ENCODE measurements at regions not wholly inside any gene's neighbourhood (a gene's known extent, or its start where the extent isn't known, plus 50 kb on each side); places are given as distances from the start of the nearest gene placed in this dataset.

DNA sequence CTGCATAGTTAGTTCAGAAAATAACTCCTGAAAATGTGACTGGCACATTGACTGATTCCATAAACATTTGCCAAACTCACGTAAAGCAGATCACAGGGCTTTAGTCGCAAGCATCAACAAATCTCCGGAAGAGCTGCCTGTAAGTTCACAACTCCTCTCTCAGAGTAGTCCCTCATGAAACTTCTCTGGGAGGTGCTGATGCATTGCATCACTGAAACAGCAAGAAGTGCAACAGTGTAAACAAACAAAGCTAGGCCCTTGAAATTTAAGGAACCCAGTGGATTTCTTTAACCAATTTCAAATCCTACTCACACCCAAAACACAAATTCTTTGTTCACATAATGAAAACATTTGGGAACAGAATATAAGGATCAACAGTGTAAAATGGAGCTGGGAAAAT, 1691.7 kb upstream of the FLRT2 start (continued):
- TF ChIP-seq EZH2 (IDR thresholded peaks at IDR 0.05; ENCODE audit: low read depth, unreplicated experiment) = no peak
- no peak for TF ChIP-seq STAT1 (IDR thresholded peaks at IDR 0.05; ENCODE audit: unreplicated experiment)
- TF ChIP-seq JUNB (IDR thresholded peaks at IDR 0.05; ENCODE audit: unreplicated experiment) = no peak
- TF ChIP-seq CREB1 (CRISPR knock-in tag; IDR thresholded peaks at IDR 0.05; ENCODE audit: low read depth) = no peak

DNA sequence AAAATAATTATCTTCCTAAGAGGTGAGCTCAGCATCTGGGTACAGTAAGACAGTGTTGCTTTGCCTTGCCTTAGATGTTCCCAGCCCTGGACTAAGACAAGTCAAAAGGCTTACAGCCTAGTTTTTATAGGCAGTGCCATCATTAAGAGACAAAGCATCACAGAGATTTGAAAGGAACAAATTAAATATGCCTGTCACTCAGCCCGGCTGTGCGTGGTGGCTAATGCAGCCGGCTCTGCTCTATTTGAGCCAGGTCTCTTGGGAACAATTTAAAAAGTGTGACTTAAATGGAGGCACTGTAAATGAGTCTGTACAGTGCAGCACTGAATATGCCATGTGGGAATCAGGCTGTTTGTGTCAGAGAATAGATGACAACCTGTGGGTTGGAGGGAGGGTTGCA, 1687.4 kb upstream of the FLRT2 start:
- Mint-ChIP-seq H3K4me1 (peaks cover 18% of the 10 kb centered on the region), H3K9me3 (no peaks in the 10 kb centered on the region), H3K36me3 (ENCODE audit: low read depth) (no peaks in the 10 kb centered on the region), H3K27me3 (ENCODE audit: insufficient read depth, low read depth, poor library complexity) (no peaks in the 10 kb centered on the region), H3K27ac (no peak overlapping the region), H3K4me3 (no peak overlapping the region)
- H3K9me2 ChIP-seq (ENCODE audit: insufficient read depth) = no peaks in the 10 kb centered on the region
- H3K4me1 ChIP-seq (ENCODE audit: insufficient read depth) = peaks cover 5% of the 10 kb centered on the region; the same call in 1 of the 2 replicates
- ATAC-seq = no peak
- no peak overlapping the region for H2AFZ ChIP-seq
- H3K27me3 ChIP-seq (ENCODE audit: insufficient read depth) = no peaks in the 10 kb centered on the region
- no peak for DNase-seq (ENCODE audit: low spot score)
- no peak overlapping the region for H3K4me3 ChIP-seq
- no peaks in the 10 kb centered on the region for H4K20me1 ChIP-seq (replicated peaks; ENCODE audit: insufficient read depth)
- no peaks in the 10 kb centered on the region for H3F3A ChIP-seq (replicated peaks; ENCODE audit: low read depth)
- no peaks in the 10 kb centered on the region for H3K79me2 ChIP-seq (replicated peaks; ENCODE audit: insufficient read depth)
- no peak for TF ChIP-seq ZNF331 (CRISPR knock-in tag; IDR thresholded peaks at IDR 0.05; ENCODE audit: low read depth)
- no peak for TF ChIP-seq ZNF114 (CRISPR knock-in tag; IDR thresholded peaks at IDR 0.05)
- no peak for TF ChIP-seq CREB1 (CRISPR knock-in tag; IDR thresholded peaks at IDR 0.05; ENCODE audit: low read depth)
- no peak overlapping the region for H3K27ac ChIP-seq (ENCODE audit: low read depth)
- H3K4me2 ChIP-seq = no peak overlapping the region
- no peaks in the 10 kb centered on the region for H3K36me3 ChIP-seq (ENCODE audit: insufficient read depth)

DNA sequence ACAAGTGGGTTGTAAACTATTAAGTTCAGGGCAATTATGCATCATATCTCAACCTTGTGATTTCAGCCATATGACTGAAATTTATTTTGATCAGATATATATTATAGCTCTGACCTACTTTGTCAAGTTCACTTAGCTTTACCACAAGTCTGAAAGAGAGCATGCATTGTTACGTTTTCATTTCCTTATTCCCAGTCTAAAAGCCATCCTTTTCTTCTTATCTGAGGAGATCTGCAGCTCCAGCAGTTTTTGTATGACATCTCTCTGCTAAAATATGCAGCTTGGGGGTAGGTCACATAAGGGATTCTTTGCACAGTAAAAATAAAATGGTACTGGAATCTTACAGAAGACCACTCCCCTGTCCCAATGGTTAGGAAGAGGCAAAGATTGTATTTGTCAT, 1682.8 kb upstream of the FLRT2 start:
- no peaks in the 10 kb centered on the region for H3K79me2 ChIP-seq (replicated peaks; ENCODE audit: insufficient read depth)
- no peaks in the 10 kb centered on the region for H3K27me3 Mint-ChIP-seq (ENCODE audit: insufficient read depth, low read depth, poor library complexity)
- no peaks in the 10 kb centered on the region for H3K9me2 ChIP-seq (ENCODE audit: insufficient read depth)
- no peaks in the 10 kb centered on the region for H3K36me3 Mint-ChIP-seq (ENCODE audit: low read depth)
- H3K4me3 Mint-ChIP-seq = no peak overlapping the region
- no peaks in the 10 kb centered on the region for H3K9me3 Mint-ChIP-seq
- H3K4me1 ChIP-seq (ENCODE audit: insufficient read depth) = peaks cover under 1% of the 10 kb centered on the region; the same call in 1 of the 2 replicates
- no peak overlapping the region for H2AFZ ChIP-seq
- no peak overlapping the region for H3K27ac Mint-ChIP-seq
- DNase-seq (ENCODE audit: low spot score) (no peak), ATAC-seq (no peak)
- peaks cover 6% of the 10 kb centered on the region for H3K4me1 Mint-ChIP-seq
- H3K4me2 ChIP-seq = no peak overlapping the region
- H3K36me3 ChIP-seq (ENCODE audit: insufficient read depth) = no peaks in the 10 kb centered on the region
- no peaks in the 10 kb centered on the region for H4K20me1 ChIP-seq (replicated peaks; ENCODE audit: insufficient read depth)
- H3K4me3 ChIP-seq = no peak overlapping the region
- no peaks in the 10 kb centered on the region for H3K27me3 ChIP-seq (ENCODE audit: insufficient read depth)
- H3K27ac ChIP-seq (ENCODE audit: low read depth) = no peak overlapping the region
- H3F3A ChIP-seq (replicated peaks; ENCODE audit: low read depth) = no peaks in the 10 kb centered on the region
- TF ChIP-seq, protein P1, sequence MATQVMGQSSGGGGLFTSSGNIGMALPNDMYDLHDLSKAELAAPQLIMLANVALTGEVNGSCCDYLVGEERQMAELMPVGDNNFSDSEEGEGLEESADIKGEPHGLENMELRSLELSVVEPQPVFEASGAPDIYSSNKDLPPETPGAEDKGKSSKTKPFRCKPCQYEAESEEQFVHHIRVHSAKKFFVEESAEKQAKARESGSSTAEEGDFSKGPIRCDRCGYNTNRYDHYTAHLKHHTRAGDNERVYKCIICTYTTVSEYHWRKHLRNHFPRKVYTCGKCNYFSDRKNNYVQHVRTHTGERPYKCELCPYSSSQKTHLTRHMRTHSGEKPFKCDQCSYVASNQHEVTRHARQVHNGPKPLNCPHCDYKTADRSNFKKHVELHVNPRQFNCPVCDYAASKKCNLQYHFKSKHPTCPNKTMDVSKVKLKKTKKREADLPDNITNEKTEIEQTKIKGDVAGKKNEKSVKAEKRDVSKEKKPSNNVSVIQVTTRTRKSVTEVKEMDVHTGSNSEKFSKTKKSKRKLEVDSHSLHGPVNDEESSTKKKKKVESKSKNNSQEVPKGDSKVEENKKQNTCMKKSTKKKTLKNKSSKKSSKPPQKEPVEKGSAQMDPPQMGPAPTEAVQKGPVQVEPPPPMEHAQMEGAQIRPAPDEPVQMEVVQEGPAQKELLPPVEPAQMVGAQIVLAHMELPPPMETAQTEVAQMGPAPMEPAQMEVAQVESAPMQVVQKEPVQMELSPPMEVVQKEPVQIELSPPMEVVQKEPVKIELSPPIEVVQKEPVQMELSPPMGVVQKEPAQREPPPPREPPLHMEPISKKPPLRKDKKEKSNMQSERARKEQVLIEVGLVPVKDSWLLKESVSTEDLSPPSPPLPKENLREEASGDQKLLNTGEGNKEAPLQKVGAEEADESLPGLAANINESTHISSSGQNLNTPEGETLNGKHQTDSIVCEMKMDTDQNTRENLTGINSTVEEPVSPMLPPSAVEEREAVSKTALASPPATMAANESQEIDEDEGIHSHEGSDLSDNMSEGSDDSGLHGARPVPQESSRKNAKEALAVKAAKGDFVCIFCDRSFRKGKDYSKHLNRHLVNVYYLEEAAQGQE (IDR thresholded peaks at IDR 0.05; ENCODE audit: unreplicated experiment) = no peak
- TF ChIP-seq ZNF114 (CRISPR knock-in tag; IDR thresholded peaks at IDR 0.05) (no peak), NANOG (IDR thresholded peaks at IDR 0.05; ENCODE audit: borderline replicate concordance) (no peak)
- TF ChIP-seq, protein P2, sequence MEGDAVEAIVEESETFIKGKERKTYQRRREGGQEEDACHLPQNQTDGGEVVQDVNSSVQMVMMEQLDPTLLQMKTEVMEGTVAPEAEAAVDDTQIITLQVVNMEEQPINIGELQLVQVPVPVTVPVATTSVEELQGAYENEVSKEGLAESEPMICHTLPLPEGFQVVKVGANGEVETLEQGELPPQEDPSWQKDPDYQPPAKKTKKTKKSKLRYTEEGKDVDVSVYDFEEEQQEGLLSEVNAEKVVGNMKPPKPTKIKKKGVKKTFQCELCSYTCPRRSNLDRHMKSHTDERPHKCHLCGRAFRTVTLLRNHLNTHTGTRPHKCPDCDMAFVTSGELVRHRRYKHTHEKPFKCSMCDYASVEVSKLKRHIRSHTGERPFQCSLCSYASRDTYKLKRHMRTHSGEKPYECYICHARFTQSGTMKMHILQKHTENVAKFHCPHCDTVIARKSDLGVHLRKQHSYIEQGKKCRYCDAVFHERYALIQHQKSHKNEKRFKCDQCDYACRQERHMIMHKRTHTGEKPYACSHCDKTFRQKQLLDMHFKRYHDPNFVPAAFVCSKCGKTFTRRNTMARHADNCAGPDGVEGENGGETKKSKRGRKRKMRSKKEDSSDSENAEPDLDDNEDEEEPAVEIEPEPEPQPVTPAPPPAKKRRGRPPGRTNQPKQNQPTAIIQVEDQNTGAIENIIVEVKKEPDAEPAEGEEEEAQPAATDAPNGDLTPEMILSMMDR (conservative IDR thresholded peaks at IDR 0.05; ENCODE audit: low read depth in 2 of 2) = no peak
- TF ChIP-seq, protein P3, sequence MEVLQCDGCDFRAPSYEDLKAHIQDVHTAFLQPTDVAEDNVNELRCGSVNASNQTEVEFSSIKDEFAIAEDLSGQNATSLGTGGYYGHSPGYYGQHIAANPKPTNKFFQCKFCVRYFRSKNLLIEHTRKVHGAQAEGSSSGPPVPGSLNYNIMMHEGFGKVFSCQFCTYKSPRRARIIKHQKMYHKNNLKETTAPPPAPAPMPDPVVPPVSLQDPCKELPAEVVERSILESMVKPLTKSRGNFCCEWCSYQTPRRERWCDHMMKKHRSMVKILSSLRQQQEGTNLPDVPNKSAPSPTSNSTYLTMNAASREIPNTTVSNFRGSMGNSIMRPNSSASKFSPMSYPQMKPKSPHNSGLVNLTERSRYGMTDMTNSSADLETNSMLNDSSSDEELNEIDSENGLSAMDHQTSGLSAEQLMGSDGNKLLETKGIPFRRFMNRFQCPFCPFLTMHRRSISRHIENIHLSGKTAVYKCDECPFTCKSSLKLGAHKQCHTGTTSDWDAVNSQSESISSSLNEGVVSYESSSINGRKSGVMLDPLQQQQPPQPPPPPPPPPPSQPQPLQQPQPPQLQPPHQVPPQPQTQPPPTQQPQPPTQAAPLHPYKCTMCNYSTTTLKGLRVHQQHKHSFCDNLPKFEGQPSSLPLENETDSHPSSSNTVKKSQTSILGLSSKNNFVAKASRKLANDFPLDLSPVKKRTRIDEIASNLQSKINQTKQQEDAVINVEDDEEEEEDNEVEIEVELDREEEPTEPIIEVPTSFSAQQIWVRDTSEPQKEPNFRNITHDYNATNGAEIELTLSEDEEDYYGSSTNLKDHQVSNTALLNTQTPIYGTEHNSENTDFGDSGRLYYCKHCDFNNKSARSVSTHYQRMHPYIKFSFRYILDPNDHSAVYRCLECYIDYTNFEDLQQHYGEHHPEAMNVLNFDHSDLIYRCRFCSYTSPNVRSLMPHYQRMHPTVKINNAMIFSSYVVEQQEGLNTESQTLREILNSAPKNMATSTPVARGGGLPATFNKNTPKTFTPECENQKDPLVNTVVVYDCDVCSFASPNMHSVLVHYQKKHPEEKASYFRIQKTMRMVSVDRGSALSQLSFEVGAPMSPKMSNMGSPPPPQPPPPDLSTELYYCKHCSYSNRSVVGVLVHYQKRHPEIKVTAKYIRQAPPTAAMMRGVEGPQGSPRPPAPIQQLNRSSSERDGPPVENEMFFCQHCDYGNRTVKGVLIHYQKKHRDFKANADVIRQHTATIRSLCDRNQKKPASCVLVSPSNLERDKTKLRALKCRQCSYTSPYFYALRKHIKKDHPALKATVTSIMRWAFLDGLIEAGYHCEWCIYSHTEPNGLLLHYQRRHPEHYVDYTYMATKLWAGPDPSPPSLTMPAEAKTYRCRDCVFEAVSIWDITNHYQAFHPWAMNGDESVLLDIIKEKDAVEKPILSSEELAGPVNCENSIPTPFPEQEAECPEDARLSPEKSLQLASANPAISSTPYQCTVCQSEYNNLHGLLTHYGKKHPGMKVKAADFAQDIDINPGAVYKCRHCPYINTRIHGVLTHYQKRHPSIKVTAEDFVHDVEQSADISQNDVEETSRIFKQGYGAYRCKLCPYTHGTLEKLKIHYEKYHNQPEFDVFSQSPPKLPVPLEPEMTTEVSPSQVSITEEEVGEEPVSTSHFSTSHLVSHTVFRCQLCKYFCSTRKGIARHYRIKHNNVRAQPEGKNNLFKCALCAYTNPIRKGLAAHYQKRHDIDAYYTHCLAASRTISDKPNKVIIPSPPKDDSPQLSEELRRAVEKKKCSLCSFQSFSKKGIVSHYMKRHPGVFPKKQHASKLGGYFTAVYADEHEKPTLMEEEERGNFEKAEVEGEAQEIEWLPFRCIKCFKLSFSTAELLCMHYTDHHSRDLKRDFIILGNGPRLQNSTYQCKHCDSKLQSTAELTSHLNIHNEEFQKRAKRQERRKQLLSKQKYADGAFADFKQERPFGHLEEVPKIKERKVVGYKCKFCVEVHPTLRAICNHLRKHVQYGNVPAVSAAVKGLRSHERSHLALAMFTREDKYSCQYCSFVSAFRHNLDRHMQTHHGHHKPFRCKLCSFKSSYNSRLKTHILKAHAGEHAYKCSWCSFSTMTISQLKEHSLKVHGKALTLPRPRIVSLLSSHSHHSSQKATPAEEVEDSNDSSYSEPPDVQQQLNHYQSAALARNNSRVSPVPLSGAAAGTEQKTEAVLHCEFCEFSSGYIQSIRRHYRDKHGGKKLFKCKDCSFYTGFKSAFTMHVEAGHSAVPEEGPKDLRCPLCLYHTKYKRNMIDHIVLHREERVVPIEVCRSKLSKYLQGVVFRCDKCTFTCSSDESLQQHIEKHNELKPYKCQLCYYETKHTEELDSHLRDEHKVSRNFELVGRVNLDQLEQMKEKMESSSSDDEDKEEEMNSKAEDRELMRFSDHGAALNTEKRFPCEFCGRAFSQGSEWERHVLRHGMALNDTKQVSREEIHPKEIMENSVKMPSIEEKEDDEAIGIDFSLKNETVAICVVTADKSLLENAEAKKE (CRISPR knock-in tag; IDR thresholded peaks at IDR 0.05) = no peak

All from GM23338 (cell line).